ENCODE measurements at regions not wholly inside any gene's neighbourhood (a gene's known extent, or its start where the extent isn't known, plus 50 kb on each side); places are given as distances from the start of the nearest gene placed in this dataset.

DNA sequence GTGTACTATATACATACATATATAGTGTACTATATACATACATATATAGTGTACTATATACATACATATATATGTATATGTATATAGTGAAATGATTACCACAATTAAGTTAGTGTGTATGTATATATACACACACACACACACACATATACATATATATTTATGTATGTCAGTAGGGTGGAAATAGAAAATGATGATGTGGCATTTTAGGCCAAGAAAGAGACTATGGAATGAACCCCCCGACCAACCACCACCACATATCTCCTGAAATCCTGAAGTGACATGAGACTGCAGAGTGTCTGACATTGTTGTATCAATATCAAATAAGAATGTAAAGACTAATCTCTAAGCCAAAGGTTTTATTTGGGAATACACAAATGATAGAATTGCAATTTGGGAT lies 107.6 kb downstream of the RFC3 start:
- H3K4me3 ChIP-seq (ENCODE audit: low read depth in 1 of 2, low read length in 2 of 2): no peak overlapping the region
- no peaks in the 10 kb centered on the region for H3K4me1 ChIP-seq (ENCODE audit: control insufficient read depth in 2 of 2, insufficient read depth in 2 of 2, low read length in 1 of 2)
- H3K36me3 ChIP-seq (ENCODE audit: control insufficient read depth in 2 of 2, insufficient read depth in 2 of 2, low read length in 1 of 2): no peaks in the 10 kb centered on the region
- H3K27ac ChIP-seq (ENCODE audit: low read depth in 2 of 2, low read length in 1 of 2): no peak overlapping the region
- H3K9me3 ChIP-seq (ENCODE audit: control insufficient read depth in 2 of 2, insufficient read depth in 1 of 2, low read depth in 1 of 2, low read length in 1 of 2): no peaks in the 10 kb centered on the region
- 62 to 86% methylated on average over 1 of the region's 1 CpG for WGBS, 2 donors
- H3K27me3 ChIP-seq (ENCODE audit: control insufficient read depth in 1 of 2, insufficient read depth in 2 of 2, low read length in 2 of 2): no peaks in the 10 kb centered on the region

DNA sequence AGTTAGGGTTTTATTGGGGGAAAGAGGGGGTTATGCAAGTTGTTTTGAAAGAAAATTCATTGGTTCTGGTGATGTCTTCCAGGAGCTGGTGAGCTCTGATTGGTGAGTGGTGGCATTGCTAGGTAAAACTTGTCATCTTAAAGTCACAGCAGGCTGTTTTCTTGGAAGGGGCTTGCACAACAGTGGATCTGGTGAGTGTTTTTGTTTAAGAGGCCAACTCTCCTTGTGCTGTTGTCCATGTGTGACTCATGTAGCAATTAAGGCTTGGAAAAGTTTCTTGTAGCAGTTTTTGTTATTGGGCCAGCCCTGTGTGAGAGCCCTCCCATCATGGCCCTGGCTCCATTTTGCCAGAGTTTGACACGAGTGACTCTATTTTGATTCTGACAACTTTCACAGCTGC lies 109.4 kb downstream of the RFC3 start:
- 63 to 66% methylated on average over 1 of the region's 1 CpG for WGBS, 2 donors
- H3K4me1 ChIP-seq (ENCODE audit: control insufficient read depth in 2 of 2, insufficient read depth in 2 of 2, low read length in 1 of 2): no peaks in the 10 kb centered on the region
- H3K27ac ChIP-seq (ENCODE audit: low read depth in 2 of 2, low read length in 1 of 2): no peak overlapping the region
- H3K4me3 ChIP-seq (ENCODE audit: low read depth in 1 of 2, low read length in 2 of 2): no peak overlapping the region
- no peaks in the 10 kb centered on the region for H3K9me3 ChIP-seq (ENCODE audit: control insufficient read depth in 2 of 2, insufficient read depth in 1 of 2, low read depth in 1 of 2, low read length in 1 of 2)
- H3K27me3 ChIP-seq (ENCODE audit: control insufficient read depth in 1 of 2, insufficient read depth in 2 of 2, low read length in 2 of 2): no peaks in the 10 kb centered on the region
- H3K36me3 ChIP-seq (ENCODE audit: control insufficient read depth in 2 of 2, insufficient read depth in 2 of 2, low read length in 1 of 2): no peaks in the 10 kb centered on the region

DNA sequence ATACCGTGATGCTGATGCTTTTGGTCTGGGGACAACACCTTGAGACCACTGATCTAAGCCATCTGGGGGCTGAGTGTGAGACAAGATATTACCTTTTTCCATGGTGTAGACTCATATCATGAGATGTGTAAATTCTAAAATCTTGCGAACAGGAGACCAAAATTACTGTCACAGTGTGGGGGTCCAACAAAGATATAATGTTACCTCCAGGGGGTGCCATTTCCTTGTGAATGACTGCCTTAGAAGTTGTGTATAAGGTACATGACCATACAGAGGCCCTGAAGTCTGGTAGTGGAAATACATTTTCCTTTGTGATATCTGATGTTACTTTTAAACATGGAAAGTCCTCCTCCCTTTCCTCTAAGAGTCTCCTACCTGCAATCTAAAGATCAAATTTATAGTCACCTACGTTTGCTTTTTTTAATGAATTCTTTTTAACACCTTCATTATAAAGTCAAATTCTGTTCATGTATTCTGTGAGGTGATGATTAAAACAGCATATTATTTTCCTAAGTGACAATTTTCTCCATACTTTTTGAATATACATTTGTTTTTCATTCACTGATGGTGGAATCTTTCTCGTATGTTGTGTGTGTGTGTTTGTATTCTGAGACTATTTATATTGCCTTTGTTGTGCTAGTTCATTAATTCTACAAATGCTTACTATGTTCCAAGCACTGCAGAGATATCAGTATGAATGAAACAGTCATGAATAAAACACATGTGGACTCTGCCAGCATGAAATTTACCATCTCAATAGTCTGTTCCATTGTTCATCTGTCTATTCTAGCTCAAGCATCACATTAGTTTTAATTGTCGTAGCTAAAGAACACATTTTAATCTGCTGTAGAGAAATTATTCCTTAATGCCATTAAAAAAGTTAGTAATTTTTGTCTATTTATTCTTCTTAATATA lies 113.7 kb downstream of the RFC3 start:
- Histone ChIP-seq H3K4me1 (ENCODE audit: control insufficient read depth in 2 of 2, insufficient read depth in 2 of 2, low read length in 1 of 2) (no peaks in the 10 kb centered on the region), H3K36me3 (ENCODE audit: control insufficient read depth in 2 of 2, insufficient read depth in 2 of 2, low read length in 1 of 2) (no peaks in the 10 kb centered on the region), H3K27me3 (ENCODE audit: control insufficient read depth in 1 of 2, insufficient read depth in 2 of 2, low read length in 2 of 2) (no peaks in the 10 kb centered on the region), H3K27ac (ENCODE audit: low read depth in 2 of 2, low read length in 1 of 2) (no peak overlapping the region), H3K4me3 (ENCODE audit: low read depth in 1 of 2, low read length in 2 of 2) (no peak overlapping the region), H3K9me3 (ENCODE audit: control insufficient read depth in 2 of 2, insufficient read depth in 1 of 2, low read depth in 1 of 2, low read length in 1 of 2) (no peaks in the 10 kb centered on the region)
- WGBS, 2 donors: 89 to 90% methylated on average over 5 of the region's 5 CpGs

DNA sequence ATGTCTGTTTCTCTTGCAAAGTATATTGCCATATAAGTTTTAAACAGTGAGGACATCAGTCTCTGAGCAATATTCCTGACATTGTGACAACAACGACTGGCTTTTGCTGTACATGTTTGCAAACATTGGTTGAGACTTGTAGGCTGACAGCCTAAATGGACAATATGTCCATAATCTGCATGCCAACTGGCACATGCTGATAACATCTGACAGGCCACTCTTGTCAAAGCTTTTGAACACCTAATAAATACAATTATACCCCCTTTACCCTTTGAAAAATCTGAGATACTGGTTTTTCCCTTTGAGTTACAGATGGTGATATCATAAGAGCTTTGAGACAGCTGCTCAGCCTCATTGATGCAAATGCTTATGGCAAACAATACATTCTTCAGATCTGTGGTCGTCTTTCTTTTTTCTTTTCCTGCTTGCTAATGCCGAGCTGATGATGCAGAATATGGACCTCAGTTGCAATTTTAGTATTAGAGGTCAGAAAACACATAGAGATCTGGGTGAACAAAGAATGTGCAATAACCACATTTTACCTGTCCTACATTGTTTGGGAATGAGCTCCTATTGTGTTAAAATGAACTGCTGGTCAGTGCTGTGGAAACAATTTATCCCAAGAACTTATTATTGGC lies 114.9 kb downstream of the RFC3 start:
- Histone ChIP-seq H3K27ac (ENCODE audit: low read depth in 2 of 2, low read length in 1 of 2) (no peak overlapping the region), H3K36me3 (ENCODE audit: control insufficient read depth in 2 of 2, insufficient read depth in 2 of 2, low read length in 1 of 2) (no peaks in the 10 kb centered on the region), H3K4me3 (ENCODE audit: low read depth in 1 of 2, low read length in 2 of 2) (no peak overlapping the region), H3K9me3 (ENCODE audit: control insufficient read depth in 2 of 2, insufficient read depth in 1 of 2, low read depth in 1 of 2, low read length in 1 of 2) (no peaks in the 10 kb centered on the region), H3K27me3 (ENCODE audit: control insufficient read depth in 1 of 2, insufficient read depth in 2 of 2, low read length in 2 of 2) (no peaks in the 10 kb centered on the region), H3K4me1 (ENCODE audit: control insufficient read depth in 2 of 2, insufficient read depth in 2 of 2, low read length in 1 of 2) (no peaks in the 10 kb centered on the region)
- WGBS, 2 donors: 66 to 71% methylated on average over 3 of the region's 3 CpGs

DNA sequence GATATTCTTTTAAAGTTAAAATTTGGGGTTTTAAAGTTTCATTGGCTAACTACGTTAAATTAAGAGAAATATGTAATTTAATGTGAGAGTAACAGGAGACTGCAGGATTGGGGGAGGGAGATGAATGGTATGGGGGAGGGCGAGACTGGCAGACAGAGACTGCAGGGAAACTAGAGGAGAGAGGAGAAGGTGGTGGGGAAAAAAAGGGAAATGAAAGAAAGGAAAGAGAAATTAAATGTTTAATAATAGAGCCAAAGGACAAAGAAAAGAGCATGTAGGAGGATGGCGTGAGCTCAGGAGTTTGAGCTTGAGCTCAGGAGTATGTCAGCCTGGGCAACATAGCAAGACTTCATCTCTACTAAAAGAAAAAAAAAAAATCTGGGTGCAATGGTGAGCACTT lies 115.9 kb downstream of the RFC3 start:
- Histone ChIP-seq H3K27ac (ENCODE audit: low read depth in 2 of 2, low read length in 1 of 2) (no peak overlapping the region), H3K36me3 (ENCODE audit: control insufficient read depth in 2 of 2, insufficient read depth in 2 of 2, low read length in 1 of 2) (no peaks in the 10 kb centered on the region), H3K4me3 (ENCODE audit: low read depth in 1 of 2, low read length in 2 of 2) (no peak overlapping the region), H3K27me3 (ENCODE audit: control insufficient read depth in 1 of 2, insufficient read depth in 2 of 2, low read length in 2 of 2) (no peaks in the 10 kb centered on the region), H3K9me3 (ENCODE audit: control insufficient read depth in 2 of 2, insufficient read depth in 1 of 2, low read depth in 1 of 2, low read length in 1 of 2) (no peaks in the 10 kb centered on the region), H3K4me1 (ENCODE audit: control insufficient read depth in 2 of 2, insufficient read depth in 2 of 2, low read length in 1 of 2) (no peaks in the 10 kb centered on the region)
- 84 to 96% methylated on average over 3 of the region's 3 CpGs for WGBS, 2 donors

DNA sequence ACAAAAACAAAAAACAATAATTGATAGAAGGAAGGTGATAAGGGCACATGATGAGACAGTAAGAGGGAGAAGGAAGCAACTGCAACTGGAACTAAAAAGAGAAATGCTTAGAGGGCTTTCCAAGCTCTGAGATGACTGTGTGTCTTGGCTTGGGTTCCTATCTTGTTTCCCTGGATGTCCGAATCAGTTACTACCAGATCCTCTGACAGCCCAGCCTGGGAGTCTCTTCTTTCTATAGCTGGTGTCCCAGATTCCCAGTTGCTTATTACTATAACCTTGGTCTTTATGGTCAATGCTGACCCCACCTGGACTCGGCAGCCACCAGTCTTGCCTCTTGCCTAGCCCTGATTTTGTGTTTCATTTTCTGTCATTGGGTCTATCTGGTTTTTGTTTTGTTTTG lies 116.4 kb downstream of the RFC3 start:
- Histone ChIP-seq H3K27ac (ENCODE audit: low read depth in 2 of 2, low read length in 1 of 2) (no peak overlapping the region), H3K4me3 (ENCODE audit: low read depth in 1 of 2, low read length in 2 of 2) (no peak overlapping the region), H3K36me3 (ENCODE audit: control insufficient read depth in 2 of 2, insufficient read depth in 2 of 2, low read length in 1 of 2) (no peaks in the 10 kb centered on the region), H3K27me3 (ENCODE audit: control insufficient read depth in 1 of 2, insufficient read depth in 2 of 2, low read length in 2 of 2) (no peaks in the 10 kb centered on the region), H3K4me1 (ENCODE audit: control insufficient read depth in 2 of 2, insufficient read depth in 2 of 2, low read length in 1 of 2) (no peaks in the 10 kb centered on the region), H3K9me3 (ENCODE audit: control insufficient read depth in 2 of 2, insufficient read depth in 1 of 2, low read depth in 1 of 2, low read length in 1 of 2) (peaks cover 0 to 2% of the 10 kb centered on the region in 2 donors)
- 81% methylated on average over 2 of the region's 2 CpGs for WGBS, 2 donors

DNA sequence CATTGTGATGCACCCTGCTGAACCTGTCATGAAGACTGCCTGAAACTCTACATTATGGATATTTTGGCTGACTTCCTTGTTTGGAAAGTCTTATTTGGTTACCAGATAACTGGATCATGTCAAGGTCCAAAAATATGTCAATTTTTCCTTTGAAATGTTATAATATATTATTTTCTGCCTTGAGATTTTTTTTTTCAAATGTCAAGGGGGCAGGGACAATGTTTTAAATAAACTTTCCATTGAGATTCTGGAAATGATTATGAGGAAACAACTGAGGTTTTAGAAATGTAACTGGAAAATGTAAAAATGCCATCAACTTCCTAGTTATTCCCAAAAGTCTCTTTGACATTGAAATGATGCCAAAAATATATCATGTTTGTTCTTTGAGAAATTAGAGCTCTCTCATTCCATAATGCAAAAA lies 117.0 kb downstream of the RFC3 start:
- Histone ChIP-seq H3K9me3 (ENCODE audit: control insufficient read depth in 2 of 2, insufficient read depth in 1 of 2, low read depth in 1 of 2, low read length in 1 of 2) (peaks cover 0 to 2% of the 10 kb centered on the region in 2 donors), H3K36me3 (ENCODE audit: control insufficient read depth in 2 of 2, insufficient read depth in 2 of 2, low read length in 1 of 2) (no peaks in the 10 kb centered on the region), H3K27me3 (ENCODE audit: control insufficient read depth in 1 of 2, insufficient read depth in 2 of 2, low read length in 2 of 2) (no peaks in the 10 kb centered on the region), H3K4me3 (ENCODE audit: low read depth in 1 of 2, low read length in 2 of 2) (no peak overlapping the region), H3K4me1 (ENCODE audit: control insufficient read depth in 2 of 2, insufficient read depth in 2 of 2, low read length in 1 of 2) (no peaks in the 10 kb centered on the region), H3K27ac (ENCODE audit: low read depth in 2 of 2, low read length in 1 of 2) (no peak overlapping the region)

DNA sequence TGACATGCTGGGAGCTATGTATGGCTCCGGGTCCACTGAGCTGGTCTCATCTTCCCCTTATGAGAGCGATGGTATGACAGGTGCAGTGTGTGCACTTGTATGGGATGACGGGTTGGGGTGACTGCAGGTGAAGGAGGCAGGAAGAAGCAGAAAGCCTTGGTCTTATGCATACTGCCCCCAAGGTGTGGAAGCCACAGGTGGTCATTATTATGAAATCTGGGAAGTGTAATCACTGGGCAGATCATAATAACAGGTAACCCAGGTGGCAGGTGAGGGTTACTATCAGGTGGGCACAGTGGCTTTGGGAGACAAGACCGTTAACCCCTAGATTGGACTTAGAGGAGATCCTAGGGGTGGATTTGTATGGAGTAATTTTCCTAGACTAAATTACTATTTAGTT lies 118.0 kb downstream of the RFC3 start:
- H3K4me1 ChIP-seq (ENCODE audit: control insufficient read depth in 2 of 2, insufficient read depth in 2 of 2, low read length in 1 of 2): no peaks in the 10 kb centered on the region
- H3K36me3 ChIP-seq (ENCODE audit: control insufficient read depth in 2 of 2, insufficient read depth in 2 of 2, low read length in 1 of 2): no peaks in the 10 kb centered on the region
- no peak overlapping the region for H3K4me3 ChIP-seq (ENCODE audit: low read depth in 1 of 2, low read length in 2 of 2)
- no peaks in the 10 kb centered on the region for H3K27me3 ChIP-seq (ENCODE audit: control insufficient read depth in 1 of 2, insufficient read depth in 2 of 2, low read length in 2 of 2)
- peaks cover 0 to 2% of the 10 kb centered on the region in 2 donors for H3K9me3 ChIP-seq (ENCODE audit: control insufficient read depth in 2 of 2, insufficient read depth in 1 of 2, low read depth in 1 of 2, low read length in 1 of 2)
- 95 to 97% methylated on average over 4 of the region's 4 CpGs for WGBS, 2 donors
- H3K27ac ChIP-seq (ENCODE audit: low read depth in 2 of 2, low read length in 1 of 2): no peak overlapping the region

DNA sequence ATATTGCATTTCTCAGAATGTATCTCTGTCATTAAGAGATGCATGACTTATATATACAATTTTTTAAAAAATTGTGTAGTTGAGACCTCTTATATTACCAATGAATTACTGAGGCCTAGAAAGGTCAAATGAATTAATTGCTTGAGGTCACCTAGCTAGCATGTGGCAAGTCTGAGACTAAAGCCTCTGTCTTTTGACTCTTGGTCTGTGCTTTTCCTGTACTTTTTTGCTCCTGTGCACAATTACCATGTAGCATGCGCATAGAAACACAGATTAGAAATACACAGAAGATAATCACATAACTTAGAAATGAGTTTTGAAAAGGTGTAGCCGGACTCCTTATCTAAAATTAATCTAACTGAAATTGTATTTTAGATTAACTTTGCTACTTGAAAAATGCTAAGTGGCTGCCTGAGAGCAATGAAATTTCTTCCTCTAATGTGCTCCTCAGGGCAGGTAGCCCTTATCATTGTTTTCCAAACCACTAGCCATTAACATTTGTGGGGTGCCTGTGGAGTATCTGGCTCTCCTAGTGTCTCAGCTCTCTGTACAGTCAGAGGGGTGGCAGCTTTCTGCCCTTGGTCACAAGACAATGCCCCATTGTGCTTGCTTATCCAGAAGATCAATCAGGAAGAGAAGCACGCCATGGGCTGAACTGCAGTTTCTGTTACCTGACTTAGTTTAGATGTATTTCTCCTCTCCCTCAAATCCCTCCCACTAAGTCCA lies 119.6 kb downstream of the RFC3 start:
- no peak overlapping the region for H3K27ac ChIP-seq (ENCODE audit: low read depth in 2 of 2, low read length in 1 of 2)
- H3K9me3 ChIP-seq (ENCODE audit: control insufficient read depth in 2 of 2, insufficient read depth in 1 of 2, low read depth in 1 of 2, low read length in 1 of 2): peaks cover 0 to 2% of the 10 kb centered on the region in 2 donors
- 71 to 87% methylated on average over 3 of the region's 3 CpGs for WGBS, 2 donors
- no peaks in the 10 kb centered on the region for H3K4me1 ChIP-seq (ENCODE audit: control insufficient read depth in 2 of 2, insufficient read depth in 2 of 2, low read length in 1 of 2)
- no peaks in the 10 kb centered on the region for H3K27me3 ChIP-seq (ENCODE audit: control insufficient read depth in 1 of 2, insufficient read depth in 2 of 2, low read length in 2 of 2)
- no peak overlapping the region for H3K4me3 ChIP-seq (ENCODE audit: low read depth in 1 of 2, low read length in 2 of 2)
- no peaks in the 10 kb centered on the region for H3K36me3 ChIP-seq (ENCODE audit: control insufficient read depth in 2 of 2, insufficient read depth in 2 of 2, low read length in 1 of 2)
